ENCODE measurements at regions not wholly inside any gene's neighbourhood (a gene's known extent, or its start where the extent isn't known, plus 50 kb on each side); places are given as distances from the start of the nearest gene placed in this dataset.

DNA sequence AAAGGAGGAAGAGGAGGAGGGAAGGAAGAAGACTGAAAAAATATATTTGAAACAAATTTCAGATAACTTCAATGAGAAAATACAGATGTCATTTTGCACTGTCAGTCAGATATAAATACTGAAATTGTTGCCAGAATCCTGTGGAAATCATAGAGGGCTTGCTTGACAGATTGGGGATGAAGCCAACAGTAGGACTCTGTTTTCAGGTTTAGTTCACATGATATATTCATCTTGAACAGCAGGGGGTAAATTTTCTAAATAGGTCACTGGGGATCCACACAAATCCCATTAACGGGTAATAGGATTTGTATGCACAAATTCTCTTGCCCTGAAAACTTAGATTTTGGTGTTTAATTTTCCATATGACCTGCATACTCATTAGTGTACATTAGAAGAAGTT lies 103.3 kb upstream of the PCDH18 start:
- H3K4me1 Mint-ChIP-seq (ENCODE audit: low read depth), result no peaks in the 10 kb centered on the region
- H3K27ac Mint-ChIP-seq, result no peak overlapping the region
- intact Hi-C loops (cut with micrococcal nuclease), result no loop called here
- POLR2A ChIA-PET, result no interaction called here
- H3K9me3 Mint-ChIP-seq, result peaks cover 4% of the 10 kb centered on the region
- H3K4me3 Mint-ChIP-seq, result no peak overlapping the region
- H3K27me3 Mint-ChIP-seq, result no peaks in the 10 kb centered on the region
- CTCF ChIA-PET, result no interaction called here
- DNase-seq, result no peak
- no peaks in the 10 kb centered on the region for H3K36me3 Mint-ChIP-seq

DNA sequence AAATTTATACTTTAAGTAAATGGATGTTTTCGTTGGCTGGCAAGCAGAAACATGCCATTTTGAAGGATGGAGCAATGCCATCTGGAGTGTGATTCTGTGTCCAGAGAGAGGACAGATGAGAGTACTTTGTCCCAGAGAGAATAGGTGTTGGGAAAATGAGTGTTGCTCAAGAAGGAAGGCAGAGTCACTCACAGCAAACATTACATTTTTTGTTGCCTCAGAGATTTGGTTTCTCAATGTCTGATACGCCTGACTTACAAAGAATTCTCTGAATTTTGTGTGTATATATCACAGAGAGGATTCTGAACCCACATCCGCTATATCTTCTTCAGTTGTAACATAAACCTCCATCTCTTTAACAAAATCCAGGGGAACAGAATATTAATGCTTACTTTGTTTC lies 102.8 kb upstream of the PCDH18 start:
- CTCF ChIA-PET, result no interaction called here
- H3K4me3 Mint-ChIP-seq, result no peak overlapping the region
- H3K4me1 Mint-ChIP-seq (ENCODE audit: low read depth), result no peaks in the 10 kb centered on the region
- intact Hi-C loops (cut with micrococcal nuclease), result no loop called here
- DNase-seq, result no peak
- no peaks in the 10 kb centered on the region for H3K36me3 Mint-ChIP-seq
- no peak overlapping the region for H3K27ac Mint-ChIP-seq
- H3K9me3 Mint-ChIP-seq, result peaks cover 4% of the 10 kb centered on the region
- POLR2A ChIA-PET, result no interaction called here
- no peaks in the 10 kb centered on the region for H3K27me3 Mint-ChIP-seq

DNA sequence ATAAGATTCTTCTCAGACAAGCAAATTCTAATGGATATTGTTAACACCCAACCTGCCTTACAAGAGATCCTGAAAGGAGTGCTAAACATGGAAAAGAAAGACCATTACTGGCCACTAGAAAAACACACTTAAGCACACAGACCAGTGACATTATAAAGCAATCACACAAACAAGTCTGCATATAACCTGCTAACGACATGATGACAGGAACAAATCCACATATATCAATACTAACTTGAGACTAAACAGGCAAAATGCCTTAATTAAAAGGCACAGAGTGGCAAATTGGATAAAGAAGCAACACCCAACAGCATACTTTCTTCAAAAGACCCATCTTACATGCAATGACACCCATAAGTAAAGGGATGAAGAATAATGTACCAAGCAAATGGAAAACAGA lies 100.5 kb upstream of the PCDH18 start:
- no peaks in the 10 kb centered on the region for H3K9me3 Mint-ChIP-seq
- no peak for DNase-seq
- H3K27me3 Mint-ChIP-seq, result no peaks in the 10 kb centered on the region
- no peak overlapping the region for H3K27ac Mint-ChIP-seq
- H3K36me3 Mint-ChIP-seq, result no peaks in the 10 kb centered on the region
- POLR2A ChIA-PET, result no interaction called here
- H3K4me3 Mint-ChIP-seq, result no peak overlapping the region
- H3K4me1 Mint-ChIP-seq (ENCODE audit: low read depth), result no peaks in the 10 kb centered on the region
- intact Hi-C loops (cut with micrococcal nuclease), result no loop called here
- CTCF ChIA-PET, result no interaction called here

DNA sequence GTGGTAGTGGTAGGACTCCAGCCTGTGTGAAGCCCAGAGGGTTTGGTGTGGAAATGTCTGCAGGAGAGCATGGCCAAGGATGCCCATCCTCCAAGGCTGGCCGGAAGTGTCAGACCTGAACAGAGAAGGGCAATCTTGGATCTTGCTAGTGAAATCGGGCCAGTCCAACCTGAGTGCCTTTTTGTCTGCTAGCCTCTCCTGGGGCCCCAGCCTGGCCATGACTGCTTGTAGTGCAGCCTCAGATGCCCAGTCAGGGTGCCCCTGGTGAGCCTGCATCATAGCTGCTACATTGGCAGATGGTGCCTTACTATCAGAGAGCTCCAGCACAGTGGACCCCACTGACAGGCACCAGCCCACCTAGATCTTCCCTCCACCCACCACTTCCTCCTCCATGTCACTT lies 99.3 kb upstream of the PCDH18 start:
- intact Hi-C loops (cut with micrococcal nuclease), result no loop called here
- H3K27ac Mint-ChIP-seq, result no peak overlapping the region
- H3K27me3 Mint-ChIP-seq, result no peaks in the 10 kb centered on the region
- no peak overlapping the region for H3K4me3 Mint-ChIP-seq
- H3K36me3 Mint-ChIP-seq, result no peaks in the 10 kb centered on the region
- ChIA-PET CTCF (no interaction called here), POLR2A (no interaction called here)
- no peaks in the 10 kb centered on the region for H3K9me3 Mint-ChIP-seq
- H3K4me1 Mint-ChIP-seq (ENCODE audit: low read depth), result no peaks in the 10 kb centered on the region
- DNase-seq, result no peak

DNA sequence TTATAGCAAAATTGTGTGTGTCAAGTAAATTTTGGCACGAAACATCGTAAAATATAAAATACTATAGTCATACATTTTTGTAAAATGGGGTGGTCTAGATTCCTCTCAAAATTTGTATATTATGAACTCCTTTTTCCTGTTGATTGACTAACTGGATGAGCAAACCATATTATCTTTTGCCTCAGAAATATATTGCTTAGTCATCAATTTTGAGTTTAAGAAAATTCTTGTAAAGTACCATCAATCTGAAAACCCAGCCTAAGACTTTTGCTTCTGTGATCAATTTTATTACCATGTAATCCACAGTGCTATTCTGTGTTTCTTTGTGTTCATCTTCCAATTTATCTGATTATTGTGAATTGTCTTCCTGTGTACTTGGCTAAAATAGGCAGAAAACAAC lies 98.0 kb upstream of the PCDH18 start:
- Mint-ChIP-seq H3K27ac (no peak overlapping the region), H3K4me1 (ENCODE audit: low read depth) (no peaks in the 10 kb centered on the region), H3K9me3 (no peaks in the 10 kb centered on the region), H3K4me3 (no peak overlapping the region), H3K36me3 (no peaks in the 10 kb centered on the region), H3K27me3 (no peaks in the 10 kb centered on the region)
- ChIA-PET CTCF (no interaction called here), POLR2A (no interaction called here)
- intact Hi-C loops (cut with micrococcal nuclease), result no loop called here
- no peak for DNase-seq

DNA sequence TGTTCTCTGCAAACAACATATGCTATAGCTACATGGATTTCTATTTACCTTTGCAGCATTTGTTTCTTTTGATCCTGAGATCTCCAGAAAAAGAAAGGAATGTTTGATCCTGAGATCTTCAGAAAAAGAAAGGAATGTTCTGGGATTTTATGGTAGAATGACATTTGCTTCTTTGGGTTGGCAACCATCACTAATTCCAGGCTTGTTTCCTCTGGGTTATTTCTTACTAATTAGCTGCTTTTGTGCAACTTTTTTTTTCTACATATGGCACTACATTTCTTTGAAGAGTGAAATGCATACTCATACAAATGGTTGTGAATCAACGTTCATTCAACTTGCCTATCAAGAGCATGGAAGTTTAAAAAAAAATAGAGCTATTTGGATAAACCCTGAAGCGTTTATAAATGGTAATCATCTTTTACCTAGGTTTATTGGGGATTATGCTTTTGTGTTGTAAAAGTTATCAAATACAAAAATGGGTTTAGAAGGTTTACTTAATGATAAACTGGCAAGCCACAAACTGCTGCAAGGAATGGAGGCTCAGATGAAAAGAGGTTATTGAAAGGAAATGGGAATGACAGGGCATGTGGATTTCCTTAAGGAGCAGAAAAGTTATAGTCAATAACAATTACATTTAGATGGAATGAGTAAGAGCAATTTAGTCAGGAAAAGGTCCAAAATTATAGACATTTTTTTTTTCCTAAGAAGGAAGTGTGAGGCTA lies 95.6 kb upstream of the PCDH18 start:
- ChIA-PET POLR2A (no interaction called here), CTCF (no interaction called here)
- Mint-ChIP-seq H3K9me3 (no peaks in the 10 kb centered on the region), H3K36me3 (no peaks in the 10 kb centered on the region), H3K4me1 (ENCODE audit: low read depth) (no peaks in the 10 kb centered on the region), H3K4me3 (no peak overlapping the region), H3K27me3 (no peaks in the 10 kb centered on the region), H3K27ac (no peak overlapping the region)
- no peak for DNase-seq
- intact Hi-C loops (cut with micrococcal nuclease), result no loop called here

DNA sequence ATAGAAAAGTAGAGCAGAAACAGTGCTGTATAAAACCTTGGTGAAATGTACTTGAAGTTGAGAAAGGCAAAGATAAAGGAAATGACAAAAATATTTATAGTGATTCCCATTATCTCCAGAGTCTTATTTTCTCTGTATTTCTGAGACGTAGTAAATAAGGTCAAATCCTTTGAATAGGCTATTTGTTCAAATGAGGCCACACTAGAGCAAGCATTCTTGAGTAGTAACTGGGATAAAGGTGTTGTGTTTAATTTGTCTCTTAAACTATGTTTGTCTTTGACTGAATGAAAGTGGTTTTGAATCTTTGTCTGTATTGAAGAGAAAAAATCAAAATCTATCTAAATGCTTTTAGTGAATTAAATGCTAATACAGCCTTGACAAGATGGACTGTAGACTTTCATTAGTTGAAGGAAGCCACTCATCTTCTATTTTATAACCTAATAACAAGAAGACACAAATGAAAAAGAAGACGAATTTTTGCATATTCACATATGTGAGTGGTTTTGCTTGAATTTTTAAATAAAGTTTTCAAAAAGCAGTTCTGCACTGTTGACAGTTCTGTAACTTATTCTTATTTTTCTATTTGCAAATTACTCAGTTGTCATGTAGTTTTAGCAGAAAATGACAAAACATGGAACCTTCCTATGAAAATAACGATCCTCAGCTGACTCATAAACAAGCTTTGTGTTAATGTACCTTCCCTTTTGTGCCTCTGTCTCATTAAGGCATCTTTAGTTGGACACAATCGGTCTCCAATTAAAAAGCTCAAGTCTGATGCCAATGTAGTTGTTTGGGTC lies 94.8 kb upstream of the PCDH18 start:
- Mint-ChIP-seq H3K27ac (no peak overlapping the region), H3K4me3 (no peak overlapping the region), H3K9me3 (no peaks in the 10 kb centered on the region), H3K27me3 (no peaks in the 10 kb centered on the region), H3K36me3 (no peaks in the 10 kb centered on the region), H3K4me1 (ENCODE audit: low read depth) (no peaks in the 10 kb centered on the region)
- no peak for DNase-seq
- POLR2A ChIA-PET, result no interaction called here
- intact Hi-C loops (cut with micrococcal nuclease), result no loop called here
- CTCF ChIA-PET, result no interaction called here

DNA sequence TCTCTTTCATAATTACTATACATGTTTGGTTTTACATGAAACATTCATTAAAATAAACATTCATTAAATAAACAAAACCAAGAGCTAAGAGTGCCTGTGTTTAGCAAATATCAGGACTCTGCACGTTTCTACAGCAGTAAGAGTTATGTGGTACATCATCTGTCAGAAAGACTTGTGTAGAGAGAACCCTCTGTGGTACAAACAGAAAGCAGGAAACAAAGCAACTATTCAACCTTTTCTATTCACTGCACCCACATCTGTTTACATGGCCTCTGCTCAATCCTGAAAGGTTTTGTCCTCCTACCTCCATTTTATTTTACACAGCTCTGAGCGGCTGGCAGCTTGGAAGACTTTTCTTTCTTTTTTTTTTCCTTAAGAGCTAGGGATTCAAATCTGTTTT lies 90.7 kb upstream of the PCDH18 start:
- no peak overlapping the region for H3K27ac Mint-ChIP-seq
- intact Hi-C loops (cut with micrococcal nuclease), result no loop called here
- no peaks in the 10 kb centered on the region for H3K27me3 Mint-ChIP-seq
- H3K36me3 Mint-ChIP-seq, result no peaks in the 10 kb centered on the region
- no peaks in the 10 kb centered on the region for H3K4me1 Mint-ChIP-seq (ENCODE audit: low read depth)
- ChIA-PET CTCF (no interaction called here), POLR2A (no interaction called here)
- no peak for DNase-seq
- no peak overlapping the region for H3K4me3 Mint-ChIP-seq
- no peaks in the 10 kb centered on the region for H3K9me3 Mint-ChIP-seq

DNA sequence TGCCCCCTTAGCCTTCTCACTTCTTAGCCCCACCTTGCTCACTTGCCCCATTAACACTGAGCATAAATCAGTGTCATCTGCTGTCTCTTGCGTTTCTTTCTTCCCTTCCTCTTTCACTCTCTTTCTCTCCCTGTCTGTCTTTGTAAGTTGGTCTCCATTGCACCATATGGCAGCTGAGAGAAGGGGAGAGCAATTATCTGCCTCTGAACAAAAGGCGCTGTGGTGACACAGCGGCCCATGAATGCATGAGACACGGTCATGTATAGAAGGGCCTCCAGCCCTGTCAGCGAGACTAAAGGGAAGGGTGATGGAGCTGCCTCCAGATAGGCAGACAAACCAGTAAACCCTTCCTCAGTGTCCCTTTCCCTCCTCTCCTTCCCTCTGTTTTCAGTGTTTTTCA lies 88.8 kb upstream of the PCDH18 start:
- H3K36me3 Mint-ChIP-seq, result no peaks in the 10 kb centered on the region
- no peak overlapping the region for H3K27ac Mint-ChIP-seq
- DNase-seq, result no peak
- H3K27me3 Mint-ChIP-seq, result no peaks in the 10 kb centered on the region
- POLR2A ChIA-PET, result no interaction called here
- H3K9me3 Mint-ChIP-seq, result no peaks in the 10 kb centered on the region
- no peaks in the 10 kb centered on the region for H3K4me1 Mint-ChIP-seq (ENCODE audit: low read depth)
- CTCF ChIA-PET, result no interaction called here
- intact Hi-C loops (cut with micrococcal nuclease), result no loop called here
- no peak overlapping the region for H3K4me3 Mint-ChIP-seq

DNA sequence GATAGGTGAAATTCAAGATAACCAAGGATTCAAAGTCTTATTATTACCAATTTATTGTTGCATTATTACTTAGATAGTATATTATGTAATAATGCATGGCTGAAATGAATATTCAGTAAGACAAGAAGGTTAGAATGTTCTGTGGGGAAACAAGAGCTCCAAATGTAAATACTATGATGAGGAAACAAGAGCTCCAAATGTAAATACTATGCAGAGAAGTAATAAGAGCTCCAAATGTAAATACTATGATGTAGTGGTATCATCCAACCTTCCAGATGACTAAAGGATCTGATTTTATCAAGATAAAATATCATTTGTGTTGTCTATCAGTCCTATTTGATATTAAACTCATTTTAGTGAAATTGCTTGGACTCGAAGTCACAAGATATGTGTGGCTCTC lies 82.2 kb upstream of the PCDH18 start:
- CTCF ChIA-PET, result no interaction called here
- no peak for DNase-seq
- Mint-ChIP-seq H3K4me1 (ENCODE audit: low read depth) (no peaks in the 10 kb centered on the region), H3K4me3 (no peak overlapping the region), H3K9me3 (no peaks in the 10 kb centered on the region), H3K36me3 (no peaks in the 10 kb centered on the region), H3K27me3 (no peaks in the 10 kb centered on the region), H3K27ac (no peak overlapping the region)
- intact Hi-C loops (cut with micrococcal nuclease), result no loop called here
- POLR2A ChIA-PET, result no interaction called here

DNA sequence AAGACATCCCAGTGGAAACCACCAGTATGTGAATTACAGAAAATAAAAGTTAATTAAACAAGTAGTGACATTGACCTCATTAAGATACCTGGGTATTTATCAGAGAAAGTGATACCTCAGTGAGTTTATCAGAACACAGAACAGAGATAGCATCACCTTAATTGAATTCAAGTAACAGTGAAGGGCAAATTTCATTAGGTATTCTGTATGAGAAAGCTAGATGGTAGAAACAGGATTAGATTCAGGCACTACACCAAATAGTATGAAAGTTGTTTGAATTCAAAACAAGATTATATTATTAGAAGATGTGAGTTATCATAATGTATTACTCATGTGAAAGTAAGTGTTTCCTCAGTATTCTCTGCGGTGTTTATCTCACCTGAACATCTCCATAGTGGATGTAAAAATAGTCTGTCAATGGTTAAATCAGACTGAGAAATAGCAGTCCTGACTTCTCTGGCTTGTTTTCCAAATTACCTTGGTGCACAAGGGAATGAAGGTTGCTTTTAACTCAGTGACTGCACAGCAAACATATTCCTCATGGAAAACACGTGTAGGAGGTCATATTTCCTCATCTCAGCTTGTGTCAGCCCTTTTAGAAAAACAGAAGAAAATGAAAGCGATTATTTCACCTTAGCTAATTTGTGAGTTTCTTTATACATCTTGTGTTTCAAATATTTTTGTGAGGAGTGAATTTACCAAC lies 79.9 kb upstream of the PCDH18 start:
- H3K4me1 Mint-ChIP-seq (ENCODE audit: low read depth), result no peaks in the 10 kb centered on the region
- no peaks in the 10 kb centered on the region for H3K36me3 Mint-ChIP-seq
- POLR2A ChIA-PET, result no interaction called here
- H3K27ac Mint-ChIP-seq, result no peak overlapping the region
- CTCF ChIA-PET, result interaction anchor here (0.7 kb wide), 1 partner anchor 14 kb away, joined by 3 read pairs; no protein-coding TSS in a partner anchor
- intact Hi-C loops (cut with micrococcal nuclease), result no loop called here
- H3K9me3 Mint-ChIP-seq, result no peaks in the 10 kb centered on the region
- no peaks in the 10 kb centered on the region for H3K27me3 Mint-ChIP-seq
- H3K4me3 Mint-ChIP-seq, result no peak overlapping the region
- no peak for DNase-seq

DNA sequence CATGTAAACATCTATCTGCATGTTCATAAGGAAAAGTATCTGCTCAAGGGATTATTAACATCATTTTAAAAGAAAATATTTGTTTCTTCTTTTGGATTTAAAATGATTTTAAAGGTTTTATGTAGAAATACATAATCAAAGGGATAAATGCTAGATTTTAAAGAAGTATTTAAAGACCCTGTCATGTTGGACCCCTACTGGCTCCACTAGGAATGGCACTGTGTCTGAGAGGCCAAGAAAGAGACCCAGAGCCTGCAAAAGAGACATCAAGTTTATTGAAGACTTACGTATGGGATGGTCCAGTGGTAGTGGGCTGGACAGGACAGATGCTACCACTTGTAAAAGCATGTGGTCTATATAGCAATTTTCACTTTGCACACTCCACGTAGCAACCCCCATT lies 78.7 kb upstream of the PCDH18 start:
- no peaks in the 10 kb centered on the region for H3K36me3 Mint-ChIP-seq
- H3K27ac Mint-ChIP-seq, result no peak overlapping the region
- ChIA-PET CTCF (no interaction called here), POLR2A (no interaction called here)
- no peaks in the 10 kb centered on the region for H3K4me1 Mint-ChIP-seq (ENCODE audit: low read depth)
- no peak for DNase-seq
- no peaks in the 10 kb centered on the region for H3K9me3 Mint-ChIP-seq
- intact Hi-C loops (cut with micrococcal nuclease), result no loop called here
- H3K27me3 Mint-ChIP-seq, result no peaks in the 10 kb centered on the region
- no peak overlapping the region for H3K4me3 Mint-ChIP-seq

Data from activated CD4-positive, alpha-beta memory T cell treated with anti-CD3 and anti-CD28 coated beads for 36 hours (primary cell).